Chondrocyte (in vitro differentiated cells): ENCODE measurements at regions not wholly inside any gene's neighbourhood (a gene's known extent, or its start where the extent isn't known, plus 50 kb on each side); places are given as distances from the start of the nearest gene placed in this dataset.

Source experiments
- DNase-seq: peaks from one replicate; pipeline ENCODE4 v3.0.0; 2021; ENCODE audit warnings: mixed read lengths, low spot score
- H3K27ac Mint-ChIP-seq: one replicate; pipeline ENCODE4 v1.8.0; 2021; ENCODE audit warnings: mild to moderate bottlenecking, moderate library complexity, mixed read lengths; ENCODE audit not compliant: unreplicated experiment
- H3K27me3 Mint-ChIP-seq: 2 replicates; pipeline ENCODE4 v1.8.0; 2021; ENCODE audit warnings: low read depth, mixed read lengths
- H3K36me3 Mint-ChIP-seq: 2 replicates; pipeline ENCODE4 v1.8.0; 2021; ENCODE audit warnings: low read depth, mixed read lengths
- H3K4me1 Mint-ChIP-seq: 2 replicates; pipeline ENCODE4 v1.8.0; 2021; ENCODE audit warnings: low read depth, mild to moderate bottlenecking, mixed read lengths
- H3K4me3 Mint-ChIP-seq: one replicate; pipeline ENCODE4 v1.8.0; 2021; ENCODE audit warnings: mild to moderate bottlenecking, moderate library complexity, mixed read lengths; ENCODE audit not compliant: unreplicated experiment
- H3K9me3 Mint-ChIP-seq: 2 replicates; pipeline ENCODE4 v1.8.0; 2021; ENCODE audit warnings: low read depth, mixed read lengths
- CTCF ChIP-seq: fragments of 200-600 bp; sonication (generic); IDR thresholded peaks from 2 replicates; pipeline ENCODE4 v1.5.0; 2021; ENCODE audit warnings: antibody characterized with exemption, mild to moderate bottlenecking, moderate library complexity

GRCh38 chr3:153574445-153574844 lies 412.4 kb downstream of the RAP2B start:
- Mint-ChIP-seq H3K27me3 (peaks cover 14% of the 10 kb centered on the region), H3K27ac (no peak overlapping the region), H3K4me3 (no peak overlapping the region), H3K9me3 (peaks cover 3% of the 10 kb centered on the region), H3K36me3 (no peaks in the 10 kb centered on the region), H3K4me1 (peaks cover 3% of the 10 kb centered on the region)
- TF ChIP-seq CTCF = no peak
- no peak for DNase-seq

GRCh38 chr3:153577059-153577736 lies 415.2 kb downstream of the RAP2B start:
- peaks cover 15% of the 10 kb centered on the region for H3K27me3 Mint-ChIP-seq
- no peak for DNase-seq
- H3K27ac Mint-ChIP-seq = no peak overlapping the region
- no peaks in the 10 kb centered on the region for H3K9me3 Mint-ChIP-seq
- no peak overlapping the region for H3K4me3 Mint-ChIP-seq
- H3K36me3 Mint-ChIP-seq = no peaks in the 10 kb centered on the region
- peaks cover 3% of the 10 kb centered on the region for H3K4me1 Mint-ChIP-seq
- no peak for TF ChIP-seq CTCF

- Mint-ChIP-seq H3K4me3 (no peak overlapping the region), H3K9me3 (peaks cover 4% of the 10 kb centered on the region), H3K36me3 (no peaks in the 10 kb centered on the region), H3K27me3 (peaks cover 14% of the 10 kb centered on the region), H3K27ac (no peak overlapping the region), H3K4me1 (peaks cover 3% of the 10 kb centered on the region)
- DNase-seq = no peak
- TF ChIP-seq CTCF = no peak
Observed at GRCh38 chr3:153578046-153578445, 416.0 kb downstream of the RAP2B start.

GRCh38 chr3:153590051-153590450 lies 428.0 kb downstream of the RAP2B start:
- Mint-ChIP-seq H3K36me3 (no peaks in the 10 kb centered on the region), H3K27ac (no peak overlapping the region), H3K27me3 (peaks cover 8% of the 10 kb centered on the region), H3K4me1 (no peaks in the 10 kb centered on the region), H3K9me3 (no peaks in the 10 kb centered on the region), H3K4me3 (no peak overlapping the region)
- no peak for TF ChIP-seq CTCF
- no peak for DNase-seq

GRCh38 chr3:153591561-153592245 lies 429.7 kb downstream of the RAP2B start:
- Mint-ChIP-seq H3K27ac (no peak overlapping the region), H3K36me3 (no peaks in the 10 kb centered on the region), H3K9me3 (no peaks in the 10 kb centered on the region), H3K27me3 (peaks cover 8% of the 10 kb centered on the region), H3K4me3 (no peak overlapping the region), H3K4me1 (no peaks in the 10 kb centered on the region)
- no peak for TF ChIP-seq CTCF
- no peak for DNase-seq
